OCI-LY3 (cell line): ENCODE measurements at regions not wholly inside any gene's neighbourhood (a gene's known extent, or its start where the extent isn't known, plus 50 kb on each side); places are given as distances from the start of the nearest gene placed in this dataset.

ENCODE experiments used
- CTCF ChIP-seq: fragments of 200-600, 300-600 bp; sonication (generic); IDR thresholded peaks from 2 replicates; pipeline ENCODE4 v1.5.1; 2014; ENCODE audit warnings: antibody characterized with exemption, low read length, low read depth
- EZH2phosphoT487 ChIP-seq: fragments of 200-600 bp; shearing (Covaris generic); IDR thresholded peaks from 2 replicates; pipeline ENCODE4 v1.6.1; 2018; ENCODE audit warnings: antibody characterized with exemption, mixed run types, low read depth

- TF ChIP-seq CTCF (no peak), EZH2phosphoT487 (no peak)
Measured at GRCh38 chr16:59878999-59879398, 1144.9 kb upstream of the GOT2 start.
